NT2/D1 (cell line): ENCODE measurements at regions not wholly inside any gene's neighbourhood (a gene's known extent, or its start where the extent isn't known, plus 50 kb on each side); places are given as distances from the start of the nearest gene placed in this dataset.

Experiments
- YY1 ChIP-seq: IDR thresholded peaks from 2 replicates; pipeline ENCODE4 v1.6.1; 2011; ENCODE audit not compliant: insufficient read length, insufficient read depth
- ZNF274 ChIP-seq: IDR thresholded peaks from 2 replicates; pipeline ENCODE4 v1.6.1; 2011; ENCODE audit warnings: mild to moderate bottlenecking, low read depth, low read length

GRCh38 chr14:25602106-25602505, 552.2 kb upstream of the STXBP6 start:
- no peak for TF ChIP-seq ZNF274
- TF ChIP-seq YY1, result no peak
